ENCODE measurements at regions not wholly inside any gene's neighbourhood (a gene's known extent, or its start where the extent isn't known, plus 50 kb on each side); places are given as distances from the start of the nearest gene placed in this dataset.

DNA sequence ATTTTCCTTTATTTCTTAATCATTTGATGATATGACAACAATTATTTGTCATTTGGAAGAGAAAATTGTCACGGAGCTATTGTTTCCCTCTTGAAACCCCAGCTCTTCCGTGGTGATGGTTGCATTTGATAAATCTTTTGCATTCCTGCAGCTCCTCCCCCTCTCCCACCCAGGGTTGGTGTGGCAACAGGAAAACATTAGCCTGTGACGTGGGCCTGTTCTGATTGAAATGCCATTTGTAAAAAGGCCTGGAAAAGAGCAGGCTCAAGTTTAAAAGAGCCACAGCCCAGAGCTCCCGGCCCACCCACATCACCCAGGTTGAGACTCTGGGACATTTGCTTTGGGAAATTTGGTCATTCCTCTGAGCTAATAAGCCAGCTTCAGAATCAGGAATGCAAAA lies 282.5 kb downstream of the RPLP1 start:
- no peak for DNase-seq (ENCODE audit: low read depth in 2 of 2)

DNA sequence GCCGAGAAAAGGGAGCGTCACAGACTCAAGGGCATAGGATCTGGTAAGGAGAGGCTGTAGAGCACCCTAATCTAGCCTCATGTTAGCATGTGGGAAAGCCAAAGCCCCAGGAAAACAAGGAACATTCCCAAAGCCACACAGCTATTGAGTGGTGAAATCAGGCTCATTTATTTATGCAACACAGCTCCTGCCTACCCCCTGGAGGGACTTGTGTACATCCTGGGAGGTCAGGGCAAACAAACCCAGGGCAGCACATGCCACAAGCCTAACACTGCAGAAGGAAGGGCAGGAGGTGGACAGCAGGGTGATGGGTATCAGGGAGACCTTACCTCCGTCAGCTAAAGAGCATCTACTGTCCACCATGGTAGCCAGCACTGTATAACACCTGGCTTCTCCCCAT lies 283.5 kb downstream of the RPLP1 start:
- no peak for DNase-seq (ENCODE audit: low read depth in 2 of 2)

DNA sequence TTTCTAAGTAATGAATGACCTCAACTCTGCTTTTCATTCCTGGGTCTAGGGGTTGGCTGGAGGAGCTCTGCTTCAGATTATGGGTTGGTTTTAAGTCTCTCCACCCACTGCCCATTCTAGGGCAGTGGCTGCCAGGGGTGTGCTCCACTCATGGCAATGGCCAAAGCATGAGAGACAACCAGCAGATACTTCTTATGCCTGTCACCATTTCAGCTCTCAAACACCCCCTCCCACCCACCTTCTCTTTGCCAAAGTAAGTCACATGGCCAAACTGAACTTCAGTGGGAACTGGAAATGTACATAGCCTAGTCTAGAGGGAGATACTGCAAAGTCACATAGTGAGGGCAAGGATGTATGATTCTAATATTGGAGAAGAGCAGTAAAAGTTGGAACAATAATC lies 285.3 kb downstream of the RPLP1 start:
- DNase-seq (ENCODE audit: low read depth in 2 of 2): no peak

DNA sequence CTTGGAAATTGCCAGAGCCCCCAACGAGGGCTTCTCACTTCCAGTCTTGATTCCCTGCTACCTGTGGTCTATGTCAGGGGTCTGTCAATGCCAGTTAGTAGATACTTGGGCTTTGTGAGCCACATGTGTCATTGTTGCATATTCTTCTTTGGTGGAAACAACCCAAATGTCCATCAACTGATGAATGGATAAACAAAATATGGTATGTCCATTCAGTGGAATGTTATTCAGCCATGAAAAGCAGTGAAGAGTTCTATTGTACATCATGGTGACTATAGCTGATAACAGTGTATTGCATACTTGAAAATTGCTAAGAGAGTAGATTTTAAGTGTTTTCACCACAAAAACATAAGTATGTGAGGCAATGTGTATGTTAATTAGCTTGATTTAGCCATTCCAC lies 288.1 kb downstream of the RPLP1 start:
- DNase-seq (ENCODE audit: low read depth in 2 of 2): no peak

DNA sequence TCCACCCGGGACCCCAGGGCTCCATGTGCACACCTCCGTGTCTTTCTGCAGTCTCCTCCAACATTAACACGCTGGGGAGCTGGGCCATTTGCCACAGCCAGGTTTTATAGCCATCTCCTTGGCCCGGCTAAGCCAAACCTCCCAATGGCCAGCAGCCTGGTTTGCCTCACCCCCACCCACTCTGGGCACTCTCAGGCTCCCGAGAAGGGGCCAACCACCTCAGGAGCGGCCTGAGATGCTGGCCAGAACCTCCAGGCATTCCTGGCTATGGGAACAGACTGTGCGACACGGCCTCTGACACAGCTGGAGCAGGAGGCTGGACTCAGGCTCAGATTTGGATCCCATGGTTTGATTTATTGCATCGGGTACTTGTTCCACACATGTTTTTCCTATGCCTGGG lies 289.7 kb downstream of the RPLP1 start:
- DNase-seq (ENCODE audit: low read depth in 2 of 2): no peak

DNA sequence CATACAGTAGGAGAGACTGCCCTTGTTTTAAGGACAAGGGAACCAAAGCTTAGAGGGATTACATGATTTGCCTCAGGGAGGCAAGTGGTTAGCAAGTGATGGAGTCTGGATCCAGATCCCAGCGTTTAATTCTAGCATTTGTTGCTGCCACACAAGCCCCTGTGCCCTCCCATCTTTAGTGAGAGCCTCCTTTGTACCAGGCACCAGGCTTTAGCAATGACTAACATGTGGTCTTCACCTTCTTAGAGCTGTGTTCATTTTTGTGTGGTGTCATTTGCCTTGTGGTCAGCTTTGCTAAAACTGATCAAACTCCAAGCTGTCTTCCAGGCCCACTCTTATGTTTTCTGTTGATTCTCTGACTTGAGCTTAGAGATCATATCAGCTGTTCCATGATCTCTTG lies 290.5 kb downstream of the RPLP1 start:
- DNase-seq (ENCODE audit: low read depth in 2 of 2): no peak

DNA sequence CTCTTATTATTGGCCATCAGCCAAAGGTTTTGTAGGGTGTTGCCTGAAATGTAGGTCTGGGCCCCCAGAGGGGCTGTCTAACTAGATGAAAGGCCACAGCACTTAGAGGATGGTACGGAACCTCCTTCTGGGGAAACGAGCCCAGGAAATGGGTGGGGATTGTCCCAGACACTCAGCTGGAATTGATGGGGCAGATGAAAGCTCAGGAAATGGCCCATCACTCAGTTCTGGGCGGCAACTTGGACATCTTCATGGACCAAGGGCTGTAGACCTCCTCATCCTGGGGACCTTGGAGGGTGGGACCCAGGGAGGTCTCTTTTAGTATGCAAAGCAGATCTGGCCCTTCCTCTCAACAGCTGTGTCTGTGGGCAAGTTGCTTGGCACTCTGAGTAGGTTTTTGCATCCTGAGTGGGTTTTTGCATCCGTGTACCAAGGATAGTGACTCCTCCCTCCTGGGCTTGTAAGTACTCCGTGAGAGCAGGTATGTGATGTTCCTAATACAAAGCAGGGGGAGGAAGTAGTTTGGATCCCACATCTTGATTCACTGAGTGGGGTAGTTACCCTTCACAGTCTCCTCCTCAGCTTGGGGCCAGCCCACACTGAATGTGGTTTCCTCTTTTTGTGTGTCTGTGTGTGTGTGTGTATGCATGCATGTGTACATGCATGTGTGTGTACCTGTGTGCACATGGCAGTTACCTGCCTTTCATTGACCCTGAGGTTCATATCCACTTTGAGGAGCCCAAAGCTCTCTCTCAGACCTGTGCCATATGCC lies 292.0 kb downstream of the RPLP1 start:
- DNase-seq (ENCODE audit: low read depth in 2 of 2): no peak

DNA sequence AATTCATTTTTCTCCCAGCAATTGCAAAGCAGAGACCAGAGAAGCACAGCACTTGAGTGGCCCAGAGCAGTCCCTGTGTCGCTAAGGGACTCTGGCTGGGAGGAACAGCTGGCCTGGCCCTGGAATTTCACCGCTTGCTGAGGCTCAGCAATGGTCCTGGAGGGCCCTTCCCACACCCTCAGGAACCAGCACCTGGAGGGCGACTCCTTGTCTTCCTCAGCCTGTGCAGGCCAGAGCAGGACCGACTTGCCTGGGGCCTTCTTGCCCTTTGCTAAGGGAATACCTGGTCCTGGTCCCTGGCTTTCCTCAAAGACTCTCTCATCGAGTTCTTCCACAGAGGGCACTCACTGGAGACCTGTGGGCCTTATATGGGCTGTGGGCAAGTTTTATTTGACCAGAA lies 294.6 kb downstream of the RPLP1 start:
- DNase-seq (ENCODE audit: low read depth in 2 of 2): no peak

DNA sequence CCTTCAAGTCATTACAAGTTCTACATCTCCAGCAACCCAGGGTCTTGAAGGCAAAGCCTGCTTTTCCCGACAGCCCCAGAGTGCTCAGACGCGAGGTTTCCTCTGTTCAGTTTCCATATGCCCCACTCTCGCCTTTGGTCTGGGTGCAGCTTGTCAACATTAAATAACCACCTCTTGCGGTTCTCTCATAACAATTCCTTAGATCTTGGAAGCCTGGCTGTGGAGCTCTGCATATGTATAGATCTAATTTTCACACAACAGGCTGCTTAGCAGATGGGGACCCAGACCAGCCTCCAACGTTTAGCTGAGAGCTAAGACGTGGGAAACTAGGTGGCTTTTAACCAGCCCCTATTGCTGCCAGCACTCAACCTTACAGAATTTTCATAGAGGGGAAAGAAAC lies 295.5 kb downstream of the RPLP1 start:
- no peak for DNase-seq (ENCODE audit: low read depth in 2 of 2)

DNA sequence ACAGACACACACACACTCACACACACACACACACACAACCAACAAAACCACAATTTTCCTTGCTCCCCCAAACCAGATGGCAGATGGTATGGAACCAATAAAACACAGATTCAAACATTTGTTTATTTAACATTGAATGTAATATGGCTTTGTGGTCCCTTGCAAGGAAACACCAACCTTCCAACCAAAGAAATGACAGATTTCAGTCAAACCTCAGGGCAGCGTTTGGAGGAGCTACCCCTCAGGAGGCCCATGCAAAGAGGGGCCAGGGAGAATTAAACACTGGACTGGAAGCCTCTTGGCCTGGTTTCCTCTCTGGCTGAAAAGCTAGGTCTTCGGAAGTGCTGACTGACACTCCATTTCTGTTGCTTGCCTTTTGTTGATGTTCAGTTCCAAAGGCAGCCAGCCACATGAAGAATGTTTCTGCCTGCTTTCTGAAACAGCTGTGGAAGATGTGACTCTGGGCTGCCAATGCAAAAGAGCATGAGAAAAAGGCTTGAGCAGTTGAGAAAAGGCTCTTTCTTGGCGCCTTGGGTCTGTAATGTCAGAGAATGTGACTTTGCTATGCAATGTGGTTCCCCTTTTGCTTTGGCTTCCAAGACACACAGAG lies 296.1 kb downstream of the RPLP1 start:
- DNase-seq (ENCODE audit: low read depth in 2 of 2): no peak

DNA sequence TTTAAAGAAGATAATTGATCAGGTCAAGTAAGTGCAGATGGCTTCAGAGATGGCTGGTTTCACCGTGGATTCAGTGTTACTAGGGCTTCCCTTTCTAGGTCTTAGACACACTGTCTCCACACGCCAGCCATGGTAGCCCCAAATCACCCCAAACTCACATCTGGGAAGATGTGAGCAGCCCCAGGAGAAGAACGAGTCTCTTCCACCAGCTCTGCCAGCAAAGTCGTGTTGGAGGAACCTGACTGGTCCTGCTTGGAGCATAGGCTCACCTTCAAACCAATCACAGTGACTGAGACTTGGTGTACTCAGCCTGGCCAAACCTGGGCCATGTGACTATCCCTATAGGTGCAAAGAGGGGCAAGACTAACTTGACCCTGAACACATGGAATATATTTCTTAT lies 296.7 kb downstream of the RPLP1 start:
- no peak for DNase-seq (ENCODE audit: low read depth in 2 of 2)

DNA sequence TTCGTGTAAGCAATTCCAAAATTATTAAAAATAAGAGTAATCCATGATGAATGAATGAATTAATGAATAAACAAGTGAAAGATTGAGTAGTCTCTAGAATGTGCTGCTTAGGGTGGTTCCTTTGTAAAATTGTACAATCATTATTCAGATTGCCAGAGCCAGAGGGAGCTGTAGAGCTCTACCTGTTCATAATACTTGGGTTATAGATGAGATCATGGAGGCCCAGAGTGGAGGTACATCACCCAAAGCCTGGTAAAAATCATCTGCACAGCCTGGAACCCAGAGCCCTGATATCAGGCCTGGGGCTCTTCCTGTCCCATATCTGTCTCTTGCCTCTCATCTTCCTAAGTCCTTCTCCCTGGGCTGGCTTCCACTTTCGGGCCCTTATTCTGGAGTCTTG lies 297.2 kb downstream of the RPLP1 start:
- DNase-seq (ENCODE audit: low read depth in 2 of 2): no peak

DNA sequence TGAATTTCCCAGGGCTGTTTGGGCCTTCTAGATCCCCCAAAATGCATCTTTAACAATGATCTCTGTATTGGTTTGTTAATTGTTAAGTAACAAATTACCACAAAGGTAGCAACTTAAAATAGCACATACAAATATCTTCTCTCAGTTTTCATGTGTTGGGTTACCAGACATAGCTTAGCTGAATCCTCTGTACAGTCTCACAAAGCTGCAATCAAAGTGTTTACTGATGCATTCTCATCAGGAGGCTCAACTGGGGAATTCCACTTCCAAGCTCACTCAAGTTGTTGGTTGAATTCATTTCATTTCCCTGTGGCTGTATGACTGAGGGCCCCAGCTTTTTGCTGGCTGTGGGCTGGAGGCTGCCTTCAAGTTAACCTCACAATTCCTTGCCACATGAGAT lies 297.6 kb downstream of the RPLP1 start:
- no peak for DNase-seq (ENCODE audit: low read depth in 2 of 2)

DNA sequence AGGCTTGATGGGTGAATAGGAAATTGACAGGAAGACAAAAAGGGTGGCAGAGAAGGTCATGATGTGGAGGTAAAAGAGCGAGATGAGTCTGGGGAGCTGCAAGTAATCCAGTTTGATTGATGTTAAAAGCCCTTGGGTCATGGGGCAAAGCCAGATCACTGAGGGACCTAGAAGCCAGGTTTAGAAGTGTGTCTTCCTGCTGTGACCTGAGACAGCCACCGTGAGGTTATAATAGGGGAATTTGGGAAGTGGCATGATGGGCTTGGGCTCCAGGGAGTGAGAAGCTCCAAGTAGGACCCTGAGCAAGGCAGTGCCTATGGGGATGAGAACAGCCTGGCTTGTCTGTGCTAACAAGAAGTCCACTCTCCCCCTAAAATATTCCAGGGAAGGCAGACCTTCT lies 298.5 kb downstream of the RPLP1 start:
- DNase-seq (ENCODE audit: low read depth in 2 of 2): no peak

DNA sequence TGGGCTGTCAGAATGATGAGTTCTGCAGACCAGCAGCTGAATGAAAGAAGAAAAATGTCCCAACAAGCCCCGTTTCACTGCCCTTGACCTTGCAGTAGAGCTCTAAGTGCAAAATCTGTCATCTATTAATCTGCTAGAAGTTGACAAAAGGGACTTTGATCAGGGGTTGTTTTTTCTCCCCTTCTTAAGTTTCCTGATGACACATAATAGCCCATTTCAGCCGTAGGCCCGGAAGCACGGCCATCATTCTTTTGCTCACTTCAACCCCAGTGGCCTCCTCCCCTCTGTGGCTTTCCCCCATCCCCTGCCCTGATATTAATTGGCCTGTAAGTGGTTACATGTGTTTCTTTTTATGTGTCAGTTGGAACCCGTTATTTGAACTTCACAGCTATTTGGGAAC lies 298.9 kb downstream of the RPLP1 start:
- DNase-seq (ENCODE audit: low read depth in 2 of 2): no peak

DNA sequence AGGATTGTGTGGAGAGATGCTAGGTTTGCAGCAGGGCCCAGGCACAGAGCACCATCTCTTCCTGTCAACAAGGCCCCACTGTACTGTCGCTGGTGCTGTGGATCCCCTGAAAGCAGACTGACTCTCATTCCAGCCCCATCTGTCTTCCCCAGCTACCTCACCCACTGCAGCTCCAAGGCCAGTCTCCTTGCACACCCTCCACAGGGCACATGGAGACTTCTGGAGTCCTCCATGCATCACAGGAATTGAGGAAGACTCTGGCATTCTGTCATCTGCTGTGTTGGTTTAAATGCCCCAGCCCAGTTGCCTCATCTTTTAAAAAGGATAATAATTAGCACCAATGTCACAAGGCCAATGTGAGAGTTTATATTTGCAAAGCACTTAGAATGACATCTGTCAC lies 301.2 kb downstream of the RPLP1 start:
- no peak for DNase-seq (ENCODE audit: low read depth in 2 of 2)

DNA sequence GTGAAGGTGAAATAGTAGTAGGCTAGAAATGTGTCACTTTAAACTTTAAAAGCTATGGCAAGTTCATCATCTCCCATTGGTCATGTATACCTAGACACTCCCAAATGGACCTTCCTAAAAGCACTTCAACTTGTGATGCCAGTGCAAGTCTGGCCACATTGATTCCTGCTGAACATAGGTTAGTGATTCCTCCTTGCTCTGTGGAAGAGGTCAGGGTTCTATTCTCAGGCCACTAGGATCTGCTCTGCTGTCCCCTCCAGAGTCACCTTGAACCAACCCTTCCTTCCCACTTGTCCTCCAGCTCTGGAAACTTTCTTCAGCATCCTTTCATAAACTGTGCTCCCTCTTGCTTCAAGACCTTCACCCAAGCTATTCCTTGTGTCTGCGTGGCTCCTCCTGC lies 301.7 kb downstream of the RPLP1 start:
- DNase-seq (ENCODE audit: low read depth in 2 of 2): no peak

DNA sequence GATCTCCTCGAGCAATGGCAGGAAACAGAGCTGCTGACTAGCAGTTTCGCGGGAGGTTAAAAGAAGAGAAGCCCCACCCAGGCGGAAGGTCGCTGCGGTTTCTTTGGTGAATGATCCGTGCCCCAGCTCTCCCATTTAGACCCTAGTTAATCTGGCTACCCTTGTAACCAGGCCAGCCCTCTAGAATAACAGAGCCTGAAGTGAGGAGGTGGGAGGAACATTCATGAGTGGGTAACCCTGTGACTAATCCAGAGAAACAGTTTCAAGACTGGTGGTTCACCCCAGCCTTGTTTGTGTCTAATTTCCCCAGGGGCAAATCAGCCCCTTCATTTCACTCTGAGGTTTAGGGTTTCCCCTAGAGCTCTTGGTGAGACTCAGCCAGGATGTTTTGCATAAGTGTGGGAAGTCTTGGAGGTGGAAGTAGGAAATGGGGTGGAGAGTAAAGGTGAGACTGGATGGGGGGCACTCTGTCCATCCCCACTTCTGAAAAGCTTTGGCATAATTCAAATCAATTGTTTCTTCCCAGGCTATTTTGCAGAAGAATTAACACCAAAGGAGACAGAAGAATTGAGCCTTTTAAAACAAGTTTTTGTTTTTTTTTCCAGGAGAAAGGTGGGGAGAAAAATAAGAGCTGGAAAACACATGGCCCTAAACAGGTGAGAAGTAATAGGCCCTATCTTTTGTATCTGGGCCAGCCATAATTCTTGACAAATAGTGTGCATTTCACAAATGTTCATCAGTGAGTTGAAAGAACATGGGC lies 303.1 kb downstream of the RPLP1 start:
- DNase-seq (ENCODE audit: low read depth in 2 of 2): peak; percentile 58 to 80

DNA sequence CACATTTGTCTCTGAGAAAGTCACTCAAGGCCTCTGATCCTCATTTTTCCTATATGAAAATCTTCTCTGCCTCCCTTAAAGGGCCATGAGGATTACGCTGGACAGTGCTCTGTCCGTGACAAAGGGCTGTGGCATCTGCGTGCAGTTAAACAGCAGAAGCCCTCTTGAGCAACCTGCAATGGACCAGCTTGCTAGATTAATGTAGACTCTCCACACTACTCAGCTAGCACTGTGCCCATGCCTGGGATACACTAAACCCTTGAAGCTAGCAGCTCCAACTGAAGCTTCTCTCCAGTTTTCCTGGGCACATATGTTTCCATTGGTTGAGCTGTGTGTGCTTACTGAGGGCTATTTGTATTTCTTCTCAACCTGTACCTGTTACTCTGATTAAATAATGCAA lies 303.8 kb downstream of the RPLP1 start:
- no peak for DNase-seq (ENCODE audit: low read depth in 2 of 2)

DNA sequence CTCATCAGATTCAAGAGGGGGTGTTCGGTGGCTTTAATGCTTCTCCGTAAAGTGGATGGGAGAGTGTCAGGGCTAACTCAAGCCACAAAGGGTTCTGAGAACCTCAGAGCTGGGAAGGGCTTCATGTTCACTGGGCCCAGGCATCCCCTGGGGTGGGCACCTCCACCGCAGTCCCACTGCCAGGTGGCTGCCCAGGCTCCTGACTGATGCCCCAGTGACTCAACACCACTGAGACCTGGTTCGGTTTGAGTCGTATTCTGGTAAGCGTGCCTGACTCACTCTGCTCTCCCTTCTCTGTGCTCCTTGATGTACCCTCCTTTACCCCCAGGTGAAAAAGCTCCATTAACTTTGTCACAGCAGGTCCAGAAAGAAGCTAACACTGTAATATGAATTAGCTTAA lies 304.6 kb downstream of the RPLP1 start:
- DNase-seq (ENCODE audit: low read depth in 2 of 2): peak; percentile 49 to 64

DNA sequence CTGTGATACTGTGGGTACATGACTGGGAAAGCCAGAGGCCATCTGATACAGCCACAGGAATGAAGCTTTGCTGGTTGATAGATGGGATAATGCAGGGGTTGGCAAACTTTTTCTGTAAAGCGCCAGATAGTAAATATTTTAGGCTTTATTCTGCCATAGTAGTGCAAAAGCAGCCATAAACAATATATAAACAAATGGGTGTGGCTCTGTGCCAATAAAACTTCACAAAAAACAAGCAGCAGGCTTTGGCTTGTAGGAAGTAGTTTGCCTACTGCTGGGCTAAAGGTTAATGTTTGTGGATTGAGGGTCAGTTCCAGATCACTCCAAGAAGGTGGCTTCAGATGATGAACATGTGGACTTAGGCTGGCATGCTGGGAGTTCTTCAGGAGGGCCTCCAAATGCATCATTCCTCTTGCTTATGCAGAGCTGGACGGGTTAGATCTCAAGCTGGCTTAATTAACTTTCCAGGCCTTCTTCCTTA lies 305.7 kb downstream of the RPLP1 start:
- no peak for DNase-seq (ENCODE audit: low read depth in 2 of 2)

DNA sequence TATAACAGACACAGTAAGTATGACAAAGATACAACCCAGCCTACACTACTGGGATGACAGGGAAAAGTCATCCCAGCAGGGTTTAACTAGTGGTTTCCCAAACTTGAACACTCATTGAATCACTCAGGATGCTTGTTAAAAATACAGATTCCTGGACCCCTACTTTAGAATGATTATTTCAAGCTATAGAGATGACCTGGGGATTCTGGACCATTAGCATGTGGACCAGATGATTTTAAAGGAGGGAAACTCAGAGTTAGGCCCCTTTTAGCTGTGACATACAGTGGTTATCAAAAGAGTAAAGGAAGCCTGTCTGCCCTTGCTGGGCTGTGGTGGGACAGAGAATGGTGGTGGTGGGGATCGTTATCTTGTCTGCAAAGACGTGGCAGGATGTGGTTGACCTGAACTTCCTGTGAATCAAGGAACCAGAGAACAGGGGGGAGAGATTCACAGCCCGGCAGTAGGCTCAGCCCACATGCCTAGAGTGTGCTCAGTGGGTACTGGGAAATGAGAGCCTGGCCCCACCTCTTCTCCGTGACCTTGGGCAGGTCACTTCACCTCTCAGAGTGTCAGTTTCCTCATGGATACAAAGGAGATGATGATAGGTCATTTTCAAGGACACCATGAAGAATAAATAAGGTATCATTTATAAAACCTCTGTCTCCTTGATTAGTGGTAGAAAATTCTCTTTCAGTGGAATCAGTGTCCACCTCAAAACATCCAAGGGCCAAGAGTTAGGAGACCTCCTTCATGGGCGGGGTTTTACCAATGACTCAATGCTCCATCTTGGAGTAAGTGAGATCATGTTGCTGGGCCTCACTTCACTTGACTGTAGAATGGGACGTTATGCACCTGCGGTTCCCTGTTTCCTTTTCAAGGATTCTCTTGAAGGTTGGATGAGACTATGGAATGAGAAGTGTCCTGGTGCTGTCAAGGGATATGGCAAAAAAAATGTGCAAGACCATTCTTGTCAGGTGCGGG lies 306.5 kb downstream of the RPLP1 start:
- peak; percentile 59 to 81 for DNase-seq (ENCODE audit: low read depth in 2 of 2)

Data from stimulated activated CD4-positive, alpha-beta T cell treated with anti-CD3 and anti-CD28 coated beads, Interleukin-4, amount 100 ng/mL, for 48 hours (primary cell).